GM18861 (cell line): ENCODE measurements at regions not wholly inside any gene's neighbourhood (a gene's known extent, or its start where the extent isn't known, plus 50 kb on each side); places are given as distances from the start of the nearest gene placed in this dataset.
"Not testable (repeated sequence)": the region's sequence is repeated elsewhere in the genome, so short reads cannot be mapped to it uniquely, and the experiment has no call there.

Experiments used
- ATAC-seq: cut with Tn5 transposase; IDR thresholded peaks from one replicate; pipeline ENCODE4 v1.9.1; 2021; ENCODE audit not compliant: unreplicated experiment

DNA sequence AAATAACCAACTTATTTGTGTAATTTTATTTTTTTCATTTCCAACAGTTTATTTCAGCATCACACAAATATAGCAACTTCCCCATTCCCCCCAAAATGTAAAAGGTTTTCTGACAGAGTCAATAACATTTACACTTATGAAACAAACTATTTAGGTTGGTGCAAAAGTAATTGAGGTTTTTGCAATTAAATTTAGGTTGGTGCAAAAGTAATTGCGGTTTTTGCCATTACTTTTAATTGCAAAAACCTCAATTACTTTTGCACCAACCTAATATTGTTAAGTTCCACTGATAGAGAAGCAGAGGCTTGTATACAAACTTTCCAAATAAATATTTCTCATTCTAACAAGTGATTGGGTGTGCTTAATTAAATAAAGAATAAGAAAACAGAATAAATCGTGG lies 270.9 kb upstream of the DUSP10 start:
- ATAC-seq = no peak

DNA sequence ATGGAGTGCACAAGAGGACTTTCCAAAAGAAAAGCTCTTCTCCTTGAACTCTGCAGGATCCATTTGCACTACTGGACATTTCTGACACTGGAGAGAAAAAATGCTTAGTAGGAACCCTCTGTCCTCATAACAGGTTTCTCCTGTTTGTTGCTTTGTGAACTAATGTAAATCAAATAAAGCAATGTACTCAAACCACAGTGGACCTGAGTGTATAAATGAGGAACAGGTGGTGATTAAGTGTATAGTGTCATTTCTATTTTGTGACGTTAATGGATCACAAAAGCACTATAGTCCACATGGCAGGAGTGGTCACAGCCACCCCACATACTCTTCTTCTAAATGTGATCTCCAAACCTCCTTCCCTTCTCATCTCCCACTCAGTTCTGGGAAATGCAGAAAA lies 268.4 kb upstream of the DUSP10 start:
- no peak for ATAC-seq

DNA sequence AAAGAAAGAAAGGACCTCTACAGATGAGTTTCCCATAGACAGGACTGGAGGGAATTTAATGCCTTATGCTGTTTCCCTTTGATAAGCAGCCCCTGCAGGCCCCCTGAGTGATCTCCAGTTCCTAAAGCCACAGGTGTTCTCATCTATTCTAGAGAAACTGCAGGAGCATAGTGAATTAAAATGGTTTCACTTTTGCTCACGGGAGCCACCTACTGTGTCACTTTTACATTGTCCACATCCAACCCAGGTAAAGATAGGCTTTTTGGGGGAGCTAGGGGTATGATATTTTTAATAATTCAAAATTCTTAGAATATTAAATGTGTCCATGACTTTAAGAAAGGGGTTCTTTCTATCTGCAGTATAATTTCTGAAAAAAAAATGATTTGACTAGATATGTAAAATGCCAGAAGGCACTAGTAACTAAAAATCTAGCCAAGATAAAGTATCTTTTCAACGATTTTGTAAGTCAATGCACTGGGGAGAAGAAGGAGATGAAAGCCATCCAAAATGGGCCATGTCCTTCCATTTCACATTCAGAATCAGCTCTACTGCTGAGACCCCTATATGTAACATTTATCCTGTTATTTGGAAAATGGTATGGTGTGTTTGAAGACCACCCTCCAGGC lies 267.3 kb upstream of the DUSP10 start:
- ATAC-seq = no peak

DNA sequence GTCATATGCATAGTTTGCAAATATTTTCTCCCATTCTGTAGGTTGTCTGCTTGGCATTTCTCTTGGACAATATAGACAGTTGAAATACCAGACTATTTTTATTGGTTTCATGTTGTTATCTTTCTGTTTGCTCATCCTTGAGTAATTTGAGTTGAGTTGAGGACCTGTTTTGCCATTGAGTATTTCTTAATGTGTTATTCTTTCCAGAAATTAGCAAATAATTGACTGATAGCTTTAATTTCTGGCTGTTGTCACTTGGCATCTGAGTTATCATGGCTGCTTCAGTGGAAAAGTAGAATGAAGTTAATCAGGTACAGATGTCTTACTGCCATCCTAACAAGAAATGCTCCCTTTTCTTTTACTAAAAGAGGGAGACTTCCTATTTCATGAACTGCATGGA lies 264.8 kb upstream of the DUSP10 start:
- ATAC-seq = no peak

DNA sequence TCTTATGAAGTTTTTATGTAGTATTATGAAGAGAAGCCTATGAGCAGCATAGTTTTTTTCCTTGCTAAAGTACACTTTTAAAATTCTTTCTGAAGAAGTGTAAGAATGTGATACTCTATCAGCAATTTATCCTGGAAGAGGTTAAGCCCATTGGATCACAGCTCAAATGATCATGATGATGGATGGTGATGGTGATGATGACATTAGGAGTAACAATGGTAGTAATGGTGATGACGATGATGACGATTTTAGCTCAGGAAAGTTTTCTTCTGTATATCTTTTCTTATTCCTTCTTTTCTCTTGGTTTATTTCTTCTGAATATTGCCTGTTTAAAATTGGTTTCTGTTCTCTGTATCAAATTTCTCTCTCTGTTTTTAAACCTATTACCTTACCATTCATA lies 262.9 kb upstream of the DUSP10 start:
- ATAC-seq = no peak

DNA sequence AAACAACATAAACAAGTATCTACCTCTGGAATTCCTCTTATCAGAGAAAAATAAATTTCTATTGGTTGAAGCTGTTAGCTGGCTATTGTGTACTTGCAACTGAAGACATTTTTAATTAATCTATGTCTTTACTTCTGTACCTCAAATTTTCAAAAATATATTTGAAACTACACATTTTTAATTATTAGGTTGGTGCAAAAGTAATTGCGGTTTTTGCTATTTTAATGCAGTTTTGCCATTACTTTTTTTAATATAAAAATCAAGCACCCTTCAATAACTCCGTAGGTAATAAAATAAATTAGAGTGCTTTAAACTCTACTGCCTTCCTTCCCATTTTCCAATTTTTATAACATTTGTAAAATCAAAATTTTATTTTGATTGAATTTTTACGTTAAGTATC lies 262.1 kb upstream of the DUSP10 start:
- no peak for ATAC-seq

DNA sequence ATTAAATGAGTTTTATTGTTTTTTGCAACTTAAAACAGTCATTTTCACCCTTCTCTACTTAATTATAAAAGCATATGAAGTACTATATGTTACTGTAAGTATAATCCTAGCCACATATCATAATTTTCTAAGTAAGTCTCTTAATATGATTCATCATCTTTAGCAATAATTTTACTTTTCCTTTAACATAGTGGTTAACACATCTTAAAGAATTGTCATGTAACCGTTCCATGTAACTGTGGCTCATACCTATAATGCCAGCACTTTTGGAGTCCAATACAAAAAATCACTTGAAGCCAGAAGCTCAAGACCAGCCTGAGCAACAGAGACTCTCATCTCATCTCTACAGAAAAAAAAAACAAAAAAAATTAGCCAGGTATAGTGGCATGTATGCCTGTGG lies 260.6 kb upstream of the DUSP10 start:
- no peak for ATAC-seq

DNA sequence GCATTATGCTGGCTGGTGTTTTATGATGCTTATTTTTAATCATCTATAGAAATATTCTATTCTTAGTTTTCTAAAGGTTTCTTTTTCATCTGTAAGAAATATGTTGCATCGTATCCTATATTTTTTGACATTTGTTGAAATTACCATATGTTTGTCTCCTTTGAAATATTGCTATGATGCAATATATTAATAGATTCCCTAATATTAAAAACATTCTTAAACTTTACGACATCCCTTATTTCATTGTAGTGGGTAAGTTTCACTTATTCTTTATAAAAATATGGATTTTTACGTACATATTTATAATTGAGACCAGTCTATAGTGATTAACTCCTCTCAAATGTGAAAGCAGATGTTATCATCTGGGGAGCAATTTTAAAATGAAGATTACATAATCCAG lies 258.2 kb upstream of the DUSP10 start:
- no peak for ATAC-seq

DNA sequence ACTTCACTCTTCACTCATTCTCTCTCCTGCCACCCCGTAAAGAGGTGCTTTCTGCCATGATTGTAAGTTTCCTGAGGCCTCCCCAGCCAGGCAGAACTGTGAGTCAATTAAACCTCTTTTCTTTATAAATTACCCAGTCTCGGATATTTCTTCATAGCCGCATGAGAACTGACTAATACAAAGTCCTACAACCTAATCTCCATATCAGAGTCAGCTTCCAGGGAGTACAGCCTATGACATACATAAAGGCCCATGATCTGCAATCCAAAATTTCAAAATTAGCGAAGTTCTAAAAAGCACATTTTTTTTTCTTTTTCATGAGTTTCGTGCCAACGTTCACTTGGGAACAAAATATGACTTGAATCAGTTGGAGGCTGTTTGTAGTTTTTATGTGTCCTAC lies 256.9 kb upstream of the DUSP10 start:
- ATAC-seq = no peak

DNA sequence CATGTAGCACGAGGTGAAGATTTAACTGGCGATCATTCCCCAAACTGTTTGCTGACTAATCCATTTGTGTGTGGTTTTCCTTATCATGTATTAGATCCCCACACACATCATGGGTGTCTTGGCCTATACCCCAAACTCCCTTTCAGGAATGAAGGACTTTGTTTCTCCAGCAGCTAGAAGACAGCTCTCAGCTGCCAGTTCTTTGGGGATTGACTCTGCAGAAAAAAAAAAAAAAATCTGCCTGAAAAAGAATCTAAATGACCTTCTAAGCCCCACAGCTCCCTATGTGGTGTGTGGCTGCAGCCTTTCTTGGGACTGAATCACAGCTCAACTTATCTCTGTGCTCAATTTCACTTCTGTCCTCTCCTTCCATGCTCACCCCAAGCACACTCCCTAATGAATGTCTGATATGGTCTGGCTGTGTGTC lies 256.3 kb upstream of the DUSP10 start:
- ATAC-seq = no peak

DNA sequence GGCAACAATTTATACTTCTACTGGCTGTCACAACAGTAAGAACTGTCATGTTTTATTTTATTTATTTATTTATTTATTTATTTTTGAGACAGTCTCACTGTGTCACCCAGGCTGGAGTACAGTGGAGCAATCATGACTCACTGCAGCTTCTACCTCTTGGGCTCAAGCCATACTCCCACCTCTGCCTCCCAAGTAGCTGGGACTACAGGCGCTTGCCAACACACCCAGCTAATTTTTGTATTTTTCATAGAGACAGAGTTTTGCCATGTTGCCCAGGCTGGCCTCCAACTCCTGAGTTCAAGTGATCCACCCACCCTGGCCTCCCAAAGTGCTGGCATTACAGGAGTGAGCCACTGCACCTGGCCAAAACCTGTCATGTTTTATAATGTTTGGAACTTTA lies 255.1 kb upstream of the DUSP10 start:
- ATAC-seq = not testable (repeated sequence)

DNA sequence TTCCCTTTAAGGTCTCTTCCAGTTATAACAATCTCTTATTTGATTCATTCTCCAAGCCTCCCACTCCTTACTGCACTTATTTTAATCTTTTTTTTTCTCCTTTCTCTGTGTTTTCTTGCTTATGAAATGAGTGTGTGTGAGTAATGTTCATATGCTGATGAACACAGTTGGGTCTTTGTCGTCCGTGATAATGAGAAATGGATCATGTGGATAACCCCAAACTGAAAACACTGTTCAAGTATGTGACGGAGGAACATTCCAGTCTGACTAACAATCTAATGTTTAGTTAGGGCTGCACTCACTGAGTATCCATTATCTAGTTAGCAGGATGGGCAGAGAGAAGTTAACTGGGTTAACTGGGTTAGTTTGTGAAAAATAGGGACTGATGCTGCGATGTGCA lies 253.1 kb upstream of the DUSP10 start:
- no peak for ATAC-seq

DNA sequence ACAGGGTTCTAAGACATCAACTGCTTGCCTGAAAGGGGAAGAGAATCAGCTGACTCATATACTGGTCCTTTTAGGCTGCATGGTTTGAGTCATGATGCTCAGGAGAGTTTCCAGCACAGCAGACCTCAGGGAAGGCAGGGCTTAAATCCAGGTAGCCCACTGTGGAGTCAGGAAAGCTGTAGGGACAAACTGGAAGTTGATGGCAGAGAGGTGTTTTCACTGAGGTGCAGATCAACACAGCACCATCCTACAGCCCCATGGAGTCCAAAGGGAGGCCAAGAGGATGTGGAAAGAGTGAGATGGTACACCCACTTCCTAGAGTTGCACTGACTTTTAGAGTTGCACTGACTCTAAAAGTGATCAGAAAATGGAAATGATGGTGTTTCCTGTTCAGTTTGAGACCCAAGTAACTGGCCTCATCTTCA lies 252.4 kb upstream of the DUSP10 start:
- ATAC-seq = no peak

DNA sequence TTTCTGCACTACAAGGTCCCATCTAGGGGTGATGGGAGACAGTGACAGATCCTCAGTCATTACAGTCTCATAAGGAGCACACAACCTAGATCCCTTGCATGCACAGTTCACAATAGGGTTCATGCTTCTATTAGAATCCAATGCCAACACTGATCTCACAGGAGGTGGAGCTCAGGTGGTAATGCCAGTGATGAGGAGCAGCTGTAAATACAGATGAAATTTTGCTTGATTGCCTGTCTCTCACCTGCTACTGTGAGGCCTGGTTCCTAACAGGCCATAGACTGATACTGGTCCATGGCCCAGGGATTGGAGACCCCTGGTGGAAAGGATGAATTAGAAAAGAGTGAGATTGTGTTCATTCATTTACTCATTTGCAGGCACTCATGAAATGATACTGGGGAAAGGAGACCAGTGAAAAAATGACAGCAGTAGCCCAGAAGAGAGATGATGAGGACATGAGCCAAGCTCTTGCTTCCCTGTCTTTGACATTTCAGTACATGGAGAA lies 251.6 kb upstream of the DUSP10 start:
- no peak for ATAC-seq

DNA sequence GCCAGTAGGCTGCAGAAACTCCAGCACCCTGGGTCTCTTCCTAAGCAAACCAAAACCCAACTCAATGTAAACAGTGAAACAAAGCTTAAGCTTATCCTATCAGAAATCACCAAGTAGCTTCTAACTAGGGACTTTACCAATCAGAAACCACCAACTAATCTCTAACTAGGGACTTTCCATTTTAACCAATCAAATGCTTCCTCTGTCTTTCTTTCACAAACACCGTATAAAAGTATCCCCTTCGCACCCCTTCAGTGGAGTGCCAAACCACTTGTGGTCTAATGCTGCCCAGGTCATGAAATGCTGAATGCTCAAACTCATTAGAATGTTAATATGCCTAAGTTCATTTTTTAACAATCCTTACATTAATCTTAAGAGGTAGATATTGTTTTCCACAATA lies 250.5 kb upstream of the DUSP10 start:
- peak; percentile 70 for ATAC-seq

DNA sequence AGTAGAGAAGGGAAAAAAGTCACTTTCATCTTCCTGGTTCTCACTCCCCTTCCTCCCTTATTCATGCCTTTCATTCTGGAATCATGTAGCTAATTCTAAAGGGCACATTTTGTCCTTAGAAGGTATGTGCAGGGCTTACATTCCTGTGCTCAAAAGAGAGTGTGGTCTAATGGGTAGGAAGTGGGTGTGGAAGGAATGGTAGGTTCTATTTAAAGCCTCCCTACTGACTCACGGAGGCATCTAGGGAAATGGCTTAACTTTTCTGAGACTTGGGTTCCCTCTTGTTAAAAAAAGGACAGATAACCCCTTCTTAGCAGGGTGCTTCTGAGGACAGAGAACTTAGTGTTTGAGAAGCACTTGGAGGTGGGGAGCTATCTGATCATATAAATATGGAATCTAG lies 249.3 kb upstream of the DUSP10 start:
- no peak for ATAC-seq

DNA sequence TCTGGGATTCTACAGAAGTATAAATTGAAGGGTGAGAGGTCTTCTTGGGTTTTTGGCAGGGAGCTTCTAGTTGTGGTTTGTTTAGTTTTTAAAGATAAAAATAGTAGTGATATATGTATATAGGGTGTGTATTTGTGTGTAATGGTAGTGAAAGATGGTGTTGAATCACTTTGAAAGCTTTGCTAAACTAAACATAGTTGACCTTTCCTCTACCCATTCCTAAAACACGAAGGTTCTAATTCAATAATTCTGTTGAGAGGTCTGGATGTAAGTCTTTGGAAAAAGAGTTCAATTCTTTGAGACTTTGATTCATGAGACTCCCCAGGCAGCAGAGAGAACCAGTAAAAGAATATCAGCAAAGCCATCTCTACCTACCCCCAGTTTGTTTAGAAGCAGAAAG lies 247.9 kb upstream of the DUSP10 start:
- no peak for ATAC-seq

DNA sequence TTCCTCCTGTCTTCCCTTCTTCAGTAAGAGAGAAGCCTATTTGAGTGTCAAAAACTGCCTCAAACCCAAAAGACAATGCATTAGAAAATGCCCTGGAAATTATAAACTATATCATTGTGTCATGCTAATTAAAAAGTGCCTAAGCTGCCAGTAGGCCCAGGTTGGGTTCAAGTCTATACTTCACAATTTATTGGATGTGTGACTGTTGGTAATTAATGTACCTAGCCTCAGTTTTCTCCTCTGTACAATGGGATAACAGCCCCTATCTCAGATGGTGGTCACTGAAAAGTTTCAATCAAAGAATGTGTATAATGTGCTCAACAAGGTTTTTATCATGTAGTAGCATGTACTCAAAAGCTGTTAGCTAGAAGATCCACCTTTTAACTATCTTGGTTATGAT lies 246.9 kb upstream of the DUSP10 start:
- ATAC-seq = no peak

DNA sequence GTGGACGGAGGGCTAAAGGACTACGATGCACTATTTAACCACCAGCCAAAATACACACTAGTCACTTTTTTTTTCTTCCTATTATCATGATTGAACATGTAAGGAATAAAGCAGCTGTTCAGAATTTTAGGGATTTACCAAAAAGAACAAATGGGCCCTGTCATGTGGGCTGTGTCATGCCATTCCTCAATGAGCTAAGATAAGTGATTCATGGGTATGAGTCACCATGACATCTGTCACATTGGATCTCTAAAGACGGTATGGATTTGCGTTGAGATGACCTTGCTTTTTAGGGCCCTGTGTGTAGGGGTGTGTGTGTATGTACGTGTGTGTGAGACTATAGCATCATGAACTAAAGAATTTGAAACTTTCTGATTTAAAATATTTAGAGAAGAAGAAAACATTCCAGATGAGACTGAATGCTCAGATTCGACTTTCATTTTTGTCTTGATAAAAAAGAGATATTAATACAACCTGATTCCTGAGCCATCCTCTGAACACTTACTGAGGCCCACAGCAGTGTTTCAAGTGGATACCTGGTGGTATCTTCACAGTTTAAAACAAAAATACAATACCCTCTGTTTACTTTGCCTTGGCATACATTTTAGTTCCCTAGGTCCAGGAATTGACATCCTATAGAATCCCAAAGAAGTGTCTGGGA lies 246.1 kb upstream of the DUSP10 start:
- no peak for ATAC-seq

DNA sequence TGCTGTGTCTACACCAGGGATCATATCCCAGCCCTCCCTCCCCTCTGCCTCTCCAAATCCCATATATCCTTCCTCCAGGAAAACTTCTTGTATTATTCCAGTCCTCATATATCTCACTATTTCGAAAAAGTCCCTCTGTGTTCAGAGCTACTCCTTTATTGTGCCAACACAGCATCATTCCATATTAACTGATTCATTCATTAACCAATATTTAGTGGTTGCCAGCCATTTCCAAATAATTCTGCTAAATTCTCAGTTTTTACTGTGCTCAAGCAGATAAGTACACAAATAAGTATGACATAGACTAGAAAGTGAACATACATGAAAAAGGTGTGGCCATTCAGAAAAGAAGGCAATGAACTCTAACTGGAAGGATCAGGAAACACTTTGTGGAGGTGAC lies 241.6 kb upstream of the DUSP10 start:
- ATAC-seq = no peak

DNA sequence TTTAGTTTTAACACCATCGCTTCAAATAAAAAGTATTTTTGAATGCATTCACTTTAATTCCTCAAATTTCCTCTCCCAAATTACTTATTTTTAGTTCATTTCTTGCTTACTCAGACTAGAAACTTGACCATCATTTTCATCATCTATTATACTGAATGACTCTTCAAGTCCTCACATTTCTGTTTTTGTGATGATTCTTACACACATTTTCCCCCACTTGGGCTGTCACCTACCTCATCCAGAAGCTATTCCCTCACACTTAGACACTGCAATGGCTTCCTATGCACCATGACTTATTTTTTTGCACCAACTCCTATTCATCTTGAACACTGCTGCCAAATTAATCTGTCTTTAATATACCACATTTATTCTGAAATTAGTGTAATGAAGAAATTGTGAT lies 239.6 kb upstream of the DUSP10 start:
- ATAC-seq = no peak

DNA sequence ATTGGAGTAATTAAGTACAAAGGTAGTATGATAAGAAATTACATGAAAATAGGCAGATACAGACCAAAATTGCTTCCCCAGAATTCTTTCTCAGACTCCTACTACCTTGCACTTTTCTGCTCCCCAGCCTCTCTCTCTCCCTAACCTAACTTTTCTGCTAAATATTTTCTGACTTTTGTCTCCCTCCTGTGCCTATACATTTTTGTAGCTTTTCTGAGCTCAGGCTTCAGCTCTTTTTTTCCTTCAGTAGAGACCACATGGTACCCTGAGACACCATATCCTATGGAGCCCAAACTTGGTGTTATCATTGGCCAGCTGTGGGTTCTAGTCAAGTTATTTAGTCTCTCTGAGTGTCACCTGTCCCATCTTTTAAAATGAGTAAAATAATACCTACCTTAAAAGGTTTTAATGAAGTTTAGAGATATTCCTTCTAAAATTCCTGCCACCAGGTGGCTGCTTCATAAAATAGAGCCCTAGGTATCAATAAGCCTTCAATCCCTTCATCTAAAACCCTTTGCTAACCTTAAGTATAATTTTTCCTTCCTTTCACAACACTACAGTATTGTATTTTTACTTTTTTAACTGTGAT lies 237.6 kb upstream of the DUSP10 start:
- no peak for ATAC-seq
